ENCODE measurements at regions not wholly inside any gene's neighbourhood (a gene's known extent, or its start where the extent isn't known, plus 50 kb on each side); places are given as distances from the start of the nearest gene placed in this dataset.

DNA sequence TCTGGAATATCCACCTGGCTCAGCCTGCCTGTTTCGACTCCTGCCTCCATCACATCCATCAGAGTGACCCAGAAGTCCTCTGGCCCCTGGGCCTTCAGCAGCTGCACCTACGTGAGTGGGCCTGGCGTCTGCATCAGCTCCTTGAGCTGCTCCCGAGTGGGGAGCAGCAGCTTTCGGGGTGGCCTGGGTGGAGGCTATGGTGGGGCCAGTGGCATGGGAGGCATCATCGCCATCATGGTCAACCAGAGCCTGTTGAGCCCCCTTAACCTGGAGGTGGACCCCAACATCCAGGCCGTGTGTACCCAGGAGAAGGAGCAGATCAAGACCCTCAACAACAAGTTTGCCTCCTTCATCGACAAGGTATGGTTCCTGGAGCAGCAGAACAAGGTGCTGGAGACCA lies 83.0 kb downstream of the SEC61B start:
- TF ChIP-seq RFX5 (IDR thresholded peaks at IDR 0.05): no peak
- TF ChIP-seq, protein P1, sequence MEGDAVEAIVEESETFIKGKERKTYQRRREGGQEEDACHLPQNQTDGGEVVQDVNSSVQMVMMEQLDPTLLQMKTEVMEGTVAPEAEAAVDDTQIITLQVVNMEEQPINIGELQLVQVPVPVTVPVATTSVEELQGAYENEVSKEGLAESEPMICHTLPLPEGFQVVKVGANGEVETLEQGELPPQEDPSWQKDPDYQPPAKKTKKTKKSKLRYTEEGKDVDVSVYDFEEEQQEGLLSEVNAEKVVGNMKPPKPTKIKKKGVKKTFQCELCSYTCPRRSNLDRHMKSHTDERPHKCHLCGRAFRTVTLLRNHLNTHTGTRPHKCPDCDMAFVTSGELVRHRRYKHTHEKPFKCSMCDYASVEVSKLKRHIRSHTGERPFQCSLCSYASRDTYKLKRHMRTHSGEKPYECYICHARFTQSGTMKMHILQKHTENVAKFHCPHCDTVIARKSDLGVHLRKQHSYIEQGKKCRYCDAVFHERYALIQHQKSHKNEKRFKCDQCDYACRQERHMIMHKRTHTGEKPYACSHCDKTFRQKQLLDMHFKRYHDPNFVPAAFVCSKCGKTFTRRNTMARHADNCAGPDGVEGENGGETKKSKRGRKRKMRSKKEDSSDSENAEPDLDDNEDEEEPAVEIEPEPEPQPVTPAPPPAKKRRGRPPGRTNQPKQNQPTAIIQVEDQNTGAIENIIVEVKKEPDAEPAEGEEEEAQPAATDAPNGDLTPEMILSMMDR (IDR thresholded peaks at IDR 0.05): no peak
